GM23248 (cell line): ENCODE measurements at regions not wholly inside any gene's neighbourhood (a gene's known extent, or its start where the extent isn't known, plus 50 kb on each side); places are given as distances from the start of the nearest gene placed in this dataset.
A peak's percentile ranks its signal among the peaks of the same experiment; 100 is the strongest.

Experiments used
- DNase-seq: peaks from one replicate; pipeline ENCODE4 v3.0.0-alpha.2; 2015
- H2AFZ ChIP-seq: fragments of 200-600 bp; sonication (generic); 2 replicates; pipeline ENCODE4 v1.6.1; 2016; ENCODE audit warnings: antibody characterized with exemption
- H3F3A ChIP-seq: fragments of 200-600 bp; sonication (generic); 2 replicates; pipeline ENCODE4 v1.6.1; 2016; ENCODE audit warnings: mild to moderate bottlenecking, antibody characterized with exemption, mixed run types; ENCODE audit not compliant: insufficient read depth
- H3K27ac ChIP-seq: fragments of 200-600 bp; sonication (generic); 2 replicates; pipeline ENCODE4 v1.5.1; 2016; ENCODE audit warnings: mild to moderate bottlenecking
- H3K27me3 ChIP-seq: fragments of 200-600 bp; sonication (generic); replicated peaks from 2 replicates; pipeline ENCODE4 v1.6.1; 2016; ENCODE audit warnings: mild to moderate bottlenecking; ENCODE audit not compliant: insufficient read depth
- H3K36me3 ChIP-seq: fragments of 200-600 bp; sonication (generic); 2 replicates; pipeline ENCODE4 v1.6.1; 2016; ENCODE audit warnings: low read depth, mild to moderate bottlenecking
- H3K4me1 ChIP-seq: fragments of 200-600 bp; sonication (generic); 2 replicates; pipeline ENCODE4 v1.6.1; 2016; ENCODE audit warnings: mild to moderate bottlenecking; ENCODE audit not compliant: insufficient read depth
- H3K4me2 ChIP-seq: fragments of 200-600 bp; sonication (generic); one replicate; pipeline ENCODE4 v1.6.1; 2016; ENCODE audit warnings: mild to moderate bottlenecking; ENCODE audit not compliant: unreplicated experiment
- H3K4me3 ChIP-seq: fragments of 200-600 bp; sonication (generic); 2 replicates; pipeline ENCODE4 v1.5.1; 2016; ENCODE audit warnings: mild to moderate bottlenecking
- H3K79me2 ChIP-seq: fragments of 200-600 bp; sonication (generic); 2 replicates; pipeline ENCODE4 v1.6.1; 2016; ENCODE audit warnings: mild to moderate bottlenecking; ENCODE audit not compliant: insufficient read depth
- H3K9ac ChIP-seq: fragments of 200-600 bp; sonication (generic); 2 replicates; pipeline ENCODE4 v1.6.1; 2016; ENCODE audit warnings: mild to moderate bottlenecking
- H3K9me2 ChIP-seq: fragments of 200-600 bp; sonication (generic); 2 replicates; pipeline ENCODE4 v1.6.1; 2016; ENCODE audit warnings: mixed run types, mild to moderate bottlenecking, moderate library complexity; ENCODE audit not compliant: insufficient read depth
- H3K9me3 ChIP-seq: fragments of 200-600 bp; sonication (generic); one replicate; pipeline ENCODE4 v1.6.1; 2017; ENCODE audit warnings: low read depth
- H4K20me1 ChIP-seq: fragments of 200-600 bp; sonication (generic); 2 replicates; pipeline ENCODE4 v1.6.0; 2016; ENCODE audit not compliant: insufficient read depth
- EZH2 ChIP-seq: fragments of 200-600 bp; sonication (generic); IDR thresholded peaks from 2 replicates; pipeline ENCODE4 v1.6.1; 2018; ENCODE audit warnings: antibody characterized with exemption, mild to moderate bottlenecking; ENCODE audit not compliant: insufficient read depth, poor library complexity, severe bottlenecking
- EZH2phosphoT487 ChIP-seq: fragments of 200-600 bp; sonication (generic); IDR thresholded peaks from 2 replicates; pipeline ENCODE4 v1.6.1; 2018; ENCODE audit warnings: antibody characterized with exemption, moderate library complexity, mild to moderate bottlenecking, low read depth; ENCODE audit not compliant: insufficient read depth
- WGBS, 2 experiments: methylation state at CpG; one replicate each; pipeline ENCODE4 v1.1.6; 2015 to 2017; ENCODE audit warnings: low lambda C conversion rate in 2 of 2, low coverage in 1 of 2; ENCODE audit errors: missing lambda C conversion rate in 2 of 2; 5-methylcytosine and 5-hydroxymethylcytosine counted together
- in situ Hi-C: fragments of 300-500 bp; cut with MboI; formaldehyde crosslinking; loops from 2 replicates; pipeline ENCODE4 v1.15.0; 2020

GRCh38 chr18:76216096-76216495 is 278.9 kb downstream of the ZNF516 start:
- no peak for DNase-seq
- no peaks in the 10 kb centered on the region for H3K9me2 ChIP-seq
- no peak overlapping the region for H2AFZ ChIP-seq
- no peaks in the 10 kb centered on the region for H3K36me3 ChIP-seq
- no peaks in the 10 kb centered on the region for H3F3A ChIP-seq
- H3K27ac ChIP-seq: no peak overlapping the region
- in situ Hi-C loops: no loop called here
- no peaks in the 10 kb centered on the region for H3K79me2 ChIP-seq
- no peak overlapping the region for H3K4me2 ChIP-seq
- 52 to 68% methylated on average over 1 of the region's 1 CpG for WGBS, 2 experiments
- H3K4me3 ChIP-seq: no peak overlapping the region
- H3K9ac ChIP-seq: no peak overlapping the region
- peaks cover 8% of the 10 kb centered on the region; the same call in 1 of the 2 replicates for H3K27me3 ChIP-seq
- no peak for TF ChIP-seq EZH2
- no peak for TF ChIP-seq EZH2phosphoT487
- H3K9me3 ChIP-seq: no peaks in the 10 kb centered on the region
- H4K20me1 ChIP-seq: no peaks in the 10 kb centered on the region
- no peaks in the 10 kb centered on the region for H3K4me1 ChIP-seq

DNA sequence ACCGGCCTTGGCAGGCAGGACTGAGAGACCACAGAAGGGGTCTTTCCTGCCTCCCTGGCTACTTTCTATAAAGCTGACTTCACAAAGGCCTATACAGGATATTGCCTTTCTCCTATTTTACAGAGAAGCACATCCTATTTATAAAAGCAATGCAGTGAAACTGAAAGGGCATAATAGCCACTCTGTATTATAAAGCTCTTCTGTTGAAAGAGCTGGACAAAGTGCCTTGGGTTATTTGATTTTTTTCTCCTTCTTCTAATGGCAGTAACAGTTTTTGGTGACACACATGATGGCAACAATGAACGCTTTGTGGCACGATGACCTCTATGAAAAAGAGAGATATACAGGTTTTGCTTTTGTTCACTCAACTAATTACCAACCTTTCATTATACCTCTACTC is 281.1 kb downstream of the ZNF516 start:
- in situ Hi-C loops: no loop called here

GRCh38 chr18:76212960-76213359 is 282.1 kb downstream of the ZNF516 start:
- WGBS, 2 experiments: 50 to 59% methylated on average over 7 of the region's 7 CpGs
- no peak overlapping the region for H3K9ac ChIP-seq
- no peak overlapping the region for H3K4me2 ChIP-seq
- H3K27ac ChIP-seq: no peak overlapping the region
- H4K20me1 ChIP-seq: no peaks in the 10 kb centered on the region
- no peak for DNase-seq
- H3F3A ChIP-seq: 0 out of 2 replicates have a peak, but pooled peaks cover 3% of the 10 kb centered on the region
- TF ChIP-seq EZH2 (no peak), EZH2phosphoT487 (no peak)
- no peak overlapping the region for H3K4me3 ChIP-seq
- H3K27me3 ChIP-seq: peaks cover 5% of the 10 kb centered on the region; the same call in 1 of the 2 replicates
- no peaks in the 10 kb centered on the region for H3K9me3 ChIP-seq
- H3K36me3 ChIP-seq: no peaks in the 10 kb centered on the region
- H3K9me2 ChIP-seq: no peaks in the 10 kb centered on the region
- no peaks in the 10 kb centered on the region for H3K79me2 ChIP-seq
- no peak overlapping the region for H2AFZ ChIP-seq
- in situ Hi-C loops: no loop called here
- H3K4me1 ChIP-seq: peaks cover 6% of the 10 kb centered on the region; the same call in 1 of the 2 replicates

More for the DNA sequence above, 281.1 kb downstream of the ZNF516 start:
- DNase-seq: no peak
- H3F3A ChIP-seq: 0 out of 2 replicates have a peak, but pooled peaks cover 3% of the 10 kb centered on the region
- H3K9me2 ChIP-seq: no peaks in the 10 kb centered on the region
- H3K9ac ChIP-seq: no peak overlapping the region
- no peak overlapping the region for H3K27ac ChIP-seq
- H3K79me2 ChIP-seq: no peaks in the 10 kb centered on the region
- no peak overlapping the region for H2AFZ ChIP-seq
- H3K4me1 ChIP-seq: peaks cover 5% of the 10 kb centered on the region; the same call in 1 of the 2 replicates
- no peaks in the 10 kb centered on the region for H4K20me1 ChIP-seq
- H3K9me3 ChIP-seq: no peaks in the 10 kb centered on the region
- peaks cover 5% of the 10 kb centered on the region; the same call in 1 of the 2 replicates for H3K27me3 ChIP-seq
- no peak for TF ChIP-seq EZH2
- H3K4me3 ChIP-seq: no peak overlapping the region
- 75 to 83% methylated on average over 3 of the region's 3 CpGs for WGBS, 2 experiments
- H3K4me2 ChIP-seq: no peak overlapping the region
- no peaks in the 10 kb centered on the region for H3K36me3 ChIP-seq

- peaks cover 4% of the 10 kb centered on the region; the same call in 1 of the 2 replicates for H3K27me3 ChIP-seq
- in situ Hi-C loops: no loop called here
- H4K20me1 ChIP-seq: no peaks in the 10 kb centered on the region
- peak overlapping the region; percentile 64 for H2AFZ ChIP-seq
- H3K4me1 ChIP-seq: peaks cover 6% of the 10 kb centered on the region; the same call in 1 of the 2 replicates
- no peaks in the 10 kb centered on the region for H3K9me2 ChIP-seq
- H3K27ac ChIP-seq: no peak overlapping the region
- H3K4me2 ChIP-seq: peak overlapping the region; percentile 74
- H3K79me2 ChIP-seq: no peaks in the 10 kb centered on the region
- WGBS, 2 experiments: 27 to 29% methylated on average over 7 of the region's 7 CpGs
- TF ChIP-seq EZH2phosphoT487 (no peak), EZH2 (no peak)
- H3K9me3 ChIP-seq: no peaks in the 10 kb centered on the region
- peak overlapping the region; percentile 57 for H3K4me3 ChIP-seq
- H3K9ac ChIP-seq: no peak overlapping the region
- peak; percentile 90 for DNase-seq
- no peaks in the 10 kb centered on the region for H3K36me3 ChIP-seq
- 0 out of 2 replicates have a peak, but pooled peaks cover 3% of the 10 kb centered on the region for H3F3A ChIP-seq
Measured at GRCh38 chr18:76209597-76209996, 285.4 kb downstream of the ZNF516 start.
